GM18858 (cell line): ENCODE measurements at regions not wholly inside any gene's neighbourhood (a gene's known extent, or its start where the extent isn't known, plus 50 kb on each side); places are given as distances from the start of the nearest gene placed in this dataset.
"Not testable (repeated sequence)": the region's sequence is repeated elsewhere in the genome, so short reads cannot be mapped to it uniquely, and the experiment has no call there.

Source experiments
- ATAC-seq: cut with Tn5 transposase; IDR thresholded peaks from one replicate; pipeline ENCODE4 v1.9.1; 2021; ENCODE audit not compliant: unreplicated experiment

GRCh38 chrX:115966920-115967319 lies 203.6 kb upstream of the AGTR2 start:
- ATAC-seq: no peak

- ATAC-seq: peak; percentile 74
These were observed 201.9 kb upstream of the AGTR2 start for GRCh38 chrX:115968436-115969252.

DNA sequence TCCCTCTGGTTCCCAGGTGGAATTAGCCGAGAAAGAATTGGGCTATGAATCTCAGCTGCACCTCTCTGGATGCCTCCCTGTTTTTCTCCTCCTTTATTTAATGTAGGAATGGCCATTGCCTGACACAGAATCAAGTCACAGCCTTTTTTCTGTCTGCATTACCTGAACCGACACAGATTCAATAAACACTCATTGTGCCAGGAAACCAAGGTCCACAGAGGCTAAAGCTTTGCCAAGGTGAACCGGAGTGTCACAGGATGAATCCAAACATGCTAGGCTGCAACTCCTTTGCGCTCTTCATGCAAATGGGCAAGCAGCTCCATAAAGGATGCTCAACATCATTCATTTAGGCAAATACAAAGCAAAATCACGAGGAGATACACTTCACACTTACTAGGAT lies 199.8 kb upstream of the AGTR2 start:
- no peak for ATAC-seq

DNA sequence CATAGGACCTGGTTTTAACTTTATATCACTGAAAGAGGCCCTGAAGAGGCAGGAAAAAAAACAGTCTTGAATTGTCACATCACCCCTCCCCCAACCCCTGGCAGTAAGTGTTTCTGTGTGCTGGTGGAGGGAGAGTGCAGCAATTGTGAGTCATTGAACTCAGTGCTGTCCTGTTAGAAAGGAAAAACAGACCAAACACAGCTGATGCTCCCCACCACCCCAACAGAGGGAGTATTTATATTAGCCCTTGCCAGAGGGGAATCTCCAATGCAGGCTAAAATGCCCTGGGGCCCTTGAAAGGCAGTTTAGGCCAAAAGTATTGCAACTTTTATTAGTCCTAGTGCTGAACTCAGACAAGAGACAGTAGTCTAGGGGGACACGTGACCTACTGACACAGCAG lies 197.8 kb upstream of the AGTR2 start:
- no peak for ATAC-seq

DNA sequence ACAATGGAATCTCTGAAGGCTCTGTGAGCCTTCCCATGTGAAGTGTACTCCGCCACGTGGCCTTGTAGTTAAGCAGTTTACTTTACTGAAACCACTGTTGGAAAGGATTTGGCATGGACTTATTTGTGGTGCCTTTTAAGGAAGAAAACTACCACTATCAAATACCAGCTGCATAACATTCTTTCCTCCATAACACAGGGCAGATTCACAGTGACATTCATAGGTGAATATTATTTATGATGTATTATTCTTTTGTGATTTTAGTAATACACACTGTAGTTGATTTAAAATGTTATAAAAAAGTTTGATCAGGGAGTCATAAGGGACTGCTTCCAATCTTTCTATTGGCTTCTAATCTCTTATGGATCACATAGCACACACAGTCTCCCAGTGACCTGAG lies 192.5 kb upstream of the AGTR2 start:
- no peak for ATAC-seq

DNA sequence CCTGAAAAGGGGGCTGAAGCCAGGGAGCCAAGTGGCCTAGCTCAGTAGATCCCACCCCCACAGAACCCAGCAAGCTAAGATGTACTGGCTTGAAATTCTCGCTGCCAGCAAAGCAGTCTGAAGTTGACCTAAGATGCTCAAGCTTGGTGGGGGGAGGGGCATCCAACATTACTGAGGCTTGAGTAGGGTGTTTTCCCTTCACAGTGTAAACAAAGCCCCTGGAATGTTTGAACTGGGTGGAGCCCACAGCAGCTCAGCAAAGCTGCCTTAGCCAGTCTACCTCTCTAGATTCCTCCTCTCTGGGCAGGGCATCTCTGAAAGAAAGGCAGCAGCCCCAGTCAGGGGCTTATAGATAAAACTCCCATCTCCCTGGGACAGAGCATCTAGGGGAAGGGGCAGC lies 187.4 kb upstream of the AGTR2 start:
- ATAC-seq: not testable (repeated sequence)

DNA sequence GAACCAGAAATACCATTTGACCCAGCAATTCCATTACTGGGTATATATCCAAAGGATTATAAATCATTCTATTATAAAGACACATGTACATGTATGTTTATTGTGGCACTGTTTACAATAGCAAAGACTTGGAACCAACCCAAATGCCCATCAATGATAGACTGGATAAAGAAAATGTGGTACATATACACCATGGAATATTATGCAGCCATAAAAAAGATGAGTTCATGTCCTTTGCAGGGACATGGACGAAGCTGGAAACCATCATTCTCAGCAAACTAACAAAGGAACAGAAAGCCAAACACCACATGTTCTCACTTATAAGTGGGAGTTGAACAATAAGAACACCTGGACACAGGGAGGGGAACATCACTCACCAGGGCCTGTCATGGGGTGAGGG lies 183.1 kb upstream of the AGTR2 start:
- not testable (repeated sequence) for ATAC-seq

- ATAC-seq: no peak
These were observed 181.7 kb upstream of the AGTR2 start for GRCh38 chrX:115988825-115989224.

DNA sequence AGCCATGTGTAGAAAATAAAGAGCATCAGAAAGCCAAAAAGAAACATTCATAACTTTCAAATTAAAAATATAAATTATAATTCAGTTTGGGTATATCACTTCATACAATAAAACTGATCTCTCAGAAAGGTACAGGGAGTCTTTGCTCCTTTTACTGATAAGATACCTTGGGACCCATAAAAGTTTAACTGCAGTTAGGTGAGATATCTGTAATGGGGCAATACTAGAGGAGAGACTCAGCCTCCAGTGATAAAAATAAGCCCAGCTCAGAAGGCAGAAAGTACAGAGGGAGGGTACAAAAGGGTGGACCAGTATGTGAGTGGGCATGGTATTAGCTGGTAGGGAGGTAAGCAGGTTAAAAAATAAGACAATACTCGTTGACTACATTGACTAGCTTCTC lies 180.9 kb upstream of the AGTR2 start:
- ATAC-seq: no peak

- ATAC-seq: no peak
These were observed 161.2 kb upstream of the AGTR2 start for GRCh38 chrX:116009346-116009745.

DNA sequence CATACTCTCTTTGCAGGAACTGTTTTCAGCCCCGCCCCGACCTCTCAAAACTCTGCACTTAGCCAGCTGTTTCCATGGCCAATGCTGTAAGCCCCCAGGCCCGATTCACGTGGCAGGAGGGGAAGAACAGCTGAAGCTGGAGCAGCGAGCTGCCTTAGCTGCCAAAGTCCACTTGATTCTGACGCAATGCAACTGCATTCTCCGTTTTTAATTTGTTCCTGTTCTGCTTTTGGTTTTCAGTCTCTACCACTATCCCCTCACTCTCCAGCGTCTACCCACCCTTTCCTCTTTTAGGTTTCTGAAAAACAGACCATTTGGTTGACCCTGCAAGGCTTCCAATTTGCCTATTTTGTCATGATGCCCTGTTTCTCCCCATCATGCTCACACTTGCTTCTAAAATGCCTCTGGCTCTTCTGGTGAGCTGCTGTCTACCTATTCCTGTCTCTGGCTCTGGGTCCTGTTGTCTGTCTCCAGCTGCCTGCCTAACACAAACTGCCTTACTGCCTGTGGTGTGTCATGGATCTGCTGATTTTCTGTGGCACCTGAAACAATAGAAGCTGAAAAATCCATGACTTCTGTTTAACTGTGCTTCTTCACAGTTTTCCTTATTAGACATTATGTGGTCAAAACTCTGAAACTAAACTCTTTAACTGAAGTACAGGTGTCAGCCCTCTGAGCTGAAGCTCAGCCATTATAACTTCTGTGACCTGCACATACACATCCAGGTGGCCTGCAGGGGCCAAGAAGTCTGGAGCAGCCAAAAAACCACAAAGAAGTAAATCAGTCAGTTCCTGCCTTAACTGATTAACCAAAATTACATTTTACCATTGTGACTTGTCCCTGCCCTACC lies 160.5 kb upstream of the AGTR2 start:
- peak; percentile 82 for ATAC-seq

- no peak for ATAC-seq
These were observed 159.6 kb upstream of the AGTR2 start for GRCh38 chrX:116010939-116011338.

DNA sequence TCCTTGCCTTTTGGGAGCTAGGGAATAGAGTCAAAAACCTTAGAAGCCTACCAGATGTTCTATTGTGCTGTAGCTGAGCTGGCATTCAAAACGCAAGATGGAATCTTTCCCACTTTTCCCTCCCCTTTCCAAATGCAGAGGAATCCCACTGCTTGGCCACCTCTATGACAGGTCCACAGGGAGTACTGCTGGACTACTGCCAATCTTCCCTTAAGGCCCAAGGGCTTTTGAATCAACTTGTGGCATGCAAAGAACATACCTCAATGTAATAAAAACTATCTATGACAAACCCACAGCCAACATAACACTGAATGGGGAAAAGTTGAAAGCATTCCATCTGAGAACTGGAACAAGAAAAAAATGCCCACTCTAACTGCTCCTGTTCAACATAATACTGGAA lies 139.2 kb upstream of the AGTR2 start:
- no peak for ATAC-seq
